BJ (cell line): ENCODE measurements at regions not wholly inside any gene's neighbourhood (a gene's known extent, or its start where the extent isn't known, plus 50 kb on each side); places are given as distances from the start of the nearest gene placed in this dataset.

Source experiments
- CTCF ChIA-PET: fragments of 350-600 bp; formaldehyde crosslinking; extraction: SDS; loops from one replicate; lab custom pipeline; 2021; ENCODE audit warnings: antibody characterized with exemption, inconsistent platforms; lab: Yijun Ruan, JAX
- POLR2A ChIA-PET: fragments of 300-600 bp; sonication (Branson Sonifier 250); formaldehyde crosslinking; extraction: SDS; loops from one replicate; lab custom pipeline; 2021; ENCODE audit warnings: antibody characterized with exemption; lab: Charles Lee
- DNase-seq: peaks from one replicate; pipeline ENCODE4 v3.0.0-alpha.2; 2011; ENCODE audit warnings: low read depth
- H3K27me3 ChIP-seq: 2 replicates; pipeline ENCODE4 v1.6.0; 2011; ENCODE audit warnings: low read length; ENCODE audit not compliant: control insufficient read depth, insufficient read depth
- H3K36me3 ChIP-seq: 2 replicates; pipeline ENCODE4 v1.5.1; 2011; ENCODE audit warnings: low read length; ENCODE audit not compliant: control insufficient read depth, insufficient read depth
- H3K4me3 ChIP-seq: 2 replicates; pipeline ENCODE4 v1.5.1; 2011; ENCODE audit warnings: low read depth, mild to moderate bottlenecking, control low read depth, low read length
- CTCF ChIP-seq: IDR thresholded peaks from 2 replicates; pipeline ENCODE4 v1.5.1; 2011; ENCODE audit warnings: low read depth, mild to moderate bottlenecking, control low read depth, inconsistent platforms, low read length, moderate library complexity; ENCODE audit not compliant: insufficient read depth

GRCh38 chr4:153934688-153935017 is 145.8 kb upstream of the SFRP2 start:
- no peak for DNase-seq
- no peak for TF ChIP-seq CTCF
- CTCF ChIA-PET: no interaction called here
- H3K36me3 ChIP-seq: no peaks in the 10 kb centered on the region
- POLR2A ChIA-PET: no interaction called here
- H3K27me3 ChIP-seq: no peaks in the 10 kb centered on the region
- H3K4me3 ChIP-seq: no peak overlapping the region

- no peak for DNase-seq
- Histone ChIP-seq H3K4me3 (no peak overlapping the region), H3K27me3 (no peaks in the 10 kb centered on the region), H3K36me3 (no peaks in the 10 kb centered on the region)
- no peak for TF ChIP-seq CTCF
- ChIA-PET POLR2A (no interaction called here), CTCF (no interaction called here)
Observed at GRCh38 chr4:153933915-153934687, 145.2 kb upstream of the SFRP2 start.

GRCh38 chr4:153931804-153932203 is 142.9 kb upstream of the SFRP2 start:
- Histone ChIP-seq H3K4me3 (no peak overlapping the region), H3K27me3 (no peaks in the 10 kb centered on the region), H3K36me3 (no peaks in the 10 kb centered on the region)
- no peak for TF ChIP-seq CTCF
- CTCF ChIA-PET: no interaction called here
- DNase-seq: peak; percentile 49
- POLR2A ChIA-PET: no interaction called here

- Histone ChIP-seq H3K4me3 (no peak overlapping the region), H3K27me3 (no peaks in the 10 kb centered on the region)
- CTCF ChIA-PET: interaction anchor here (1.0 kb wide), 1 partner anchor 24 kb away, joined by 3 read pairs; no protein-coding TSS in a partner anchor
Observed at GRCh38 chr4:153929675-153930074, 140.8 kb upstream of the SFRP2 start.

GRCh38 chr4:153927451-153927850 is 138.6 kb upstream of the SFRP2 start:
- TF ChIP-seq CTCF: no peak
- no peak for DNase-seq
- ChIA-PET CTCF (interaction anchor here (1.0 to 1.8 kb wide), 5 partner anchors 9 to 403 kb away, joined by 3 to 5 read pairs (median 3); no protein-coding TSS in a partner anchor), POLR2A (interaction anchor here (0.5 kb wide), 1 partner anchor 9 kb away, joined by 3 read pairs; no protein-coding TSS in a partner anchor)
- no peak overlapping the region for H3K4me3 ChIP-seq
- no peaks in the 10 kb centered on the region for H3K36me3 ChIP-seq
- H3K27me3 ChIP-seq: no peaks in the 10 kb centered on the region

More at GRCh38 chr4:153929675-153930074, 140.8 kb upstream of the SFRP2 start:
- no peak for DNase-seq
- no peak for TF ChIP-seq CTCF
- POLR2A ChIA-PET: no interaction called here
- H3K36me3 ChIP-seq: no peaks in the 10 kb centered on the region
